ENCODE measurements at regions not wholly inside any gene's neighbourhood (a gene's known extent, or its start where the extent isn't known, plus 50 kb on each side); places are given as distances from the start of the nearest gene placed in this dataset.
A peak's percentile ranks its signal among the peaks of the same experiment; 100 is the strongest.

- TF ChIP-seq ZBTB43 (CRISPR knock-in tag; IDR thresholded peaks at IDR 0.05) (no peak), ATF3 (IDR thresholded peaks at IDR 0.05) (peak; percentile 85), ATF3 (CRISPR knock-in tag; conservative IDR thresholded peaks at IDR 0.05) (no peak), FIP1L1 (IDR thresholded peaks at IDR 0.05; ENCODE audit: low read depth, low read length, poor library complexity, severe bottlenecking) (no peak), ZZZ3 (IDR thresholded peaks at IDR 0.05) (no peak), TBP (optimal IDR thresholded peaks at IDR 0.05; ENCODE audit: low read depth, low read length) (no peak), ARID1B (IDR thresholded peaks at IDR 0.05) (peak; percentile 22; the same call in 1 of the 2 replicates), ZNF518B (CRISPR knock-in tag; IDR thresholded peaks at IDR 0.05) (no peak), ATF7 (IDR thresholded peaks at IDR 0.05) (peak; percentile 64; the same call in 1 of the 2 replicates), JUND (IDR thresholded peaks at IDR 0.05; ENCODE audit: borderline replicate concordance, low read depth, low read length) (peak; percentile 70), JUND (tag; IDR thresholded peaks at IDR 0.05; ENCODE audit: borderline replicate concordance, low read depth, low read length) (0 out of 3 replicates have a peak, but pooled peaks have one; percentile 36), SOX6 (IDR thresholded peaks at IDR 0.05) (no peak)
Observed at GRCh38 chr10:3876350-3876962, 91.4 kb upstream of the KLF6 start (continued).

All from K562 (cell line).